Superior temporal gyrus (tissue), 1 donor: ENCODE measurements at regions not wholly inside any gene's neighbourhood (a gene's known extent, or its start where the extent isn't known, plus 50 kb on each side); places are given as distances from the start of the nearest gene placed in this dataset.
"Not testable (repeated sequence)": the region's sequence is repeated elsewhere in the genome, so short reads cannot be mapped to it uniquely, and the experiment has no call there.

Experiments
- DNase-seq: peaks from one replicate; pipeline ENCODE4 v3.0.0-alpha.2; 2016; ENCODE audit errors: extremely low spot score

GRCh38 chr5:62093976-62094375 lies 212.0 kb upstream of the KIF2A start:
- DNase-seq: peak; percentile 75

DNA sequence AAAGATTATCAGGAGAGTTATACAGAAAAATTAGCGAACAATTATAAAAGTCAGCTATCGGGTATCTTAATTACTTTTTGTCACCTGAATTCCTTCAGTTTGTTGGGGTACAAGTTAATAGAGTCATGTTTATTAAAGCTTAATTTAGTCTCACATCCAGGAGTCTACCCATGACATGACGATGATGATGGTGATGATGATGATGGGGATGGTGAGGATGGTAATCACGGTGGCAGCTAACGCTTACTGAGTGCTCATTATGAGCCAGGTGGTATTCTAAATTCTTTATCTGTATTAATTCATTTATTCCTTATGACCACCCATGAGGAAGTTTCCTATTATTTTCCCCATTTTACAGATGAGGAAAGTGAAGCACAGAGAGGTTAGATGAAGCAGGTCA lies 208.6 kb upstream of the KIF2A start:
- DNase-seq: no peak

DNA sequence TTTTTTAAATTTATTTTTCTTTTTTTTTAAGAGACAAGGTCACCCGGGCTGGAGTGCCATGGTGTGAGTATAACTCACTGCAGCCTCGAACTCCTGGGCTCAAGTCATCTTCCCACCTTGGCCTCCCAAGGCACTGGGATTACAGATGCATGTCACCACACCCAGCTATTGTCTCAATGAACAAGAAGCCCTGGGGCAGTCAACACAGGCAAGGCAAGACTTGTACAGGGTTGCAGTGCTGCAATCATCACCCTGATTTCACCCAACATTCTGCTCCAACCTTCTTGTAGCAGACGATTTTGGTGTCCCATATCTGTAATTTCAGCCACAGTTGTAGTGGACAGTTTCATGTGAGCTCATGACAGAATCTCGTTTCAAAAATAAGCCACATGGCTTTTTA lies 205.8 kb upstream of the KIF2A start:
- DNase-seq: no peak

DNA sequence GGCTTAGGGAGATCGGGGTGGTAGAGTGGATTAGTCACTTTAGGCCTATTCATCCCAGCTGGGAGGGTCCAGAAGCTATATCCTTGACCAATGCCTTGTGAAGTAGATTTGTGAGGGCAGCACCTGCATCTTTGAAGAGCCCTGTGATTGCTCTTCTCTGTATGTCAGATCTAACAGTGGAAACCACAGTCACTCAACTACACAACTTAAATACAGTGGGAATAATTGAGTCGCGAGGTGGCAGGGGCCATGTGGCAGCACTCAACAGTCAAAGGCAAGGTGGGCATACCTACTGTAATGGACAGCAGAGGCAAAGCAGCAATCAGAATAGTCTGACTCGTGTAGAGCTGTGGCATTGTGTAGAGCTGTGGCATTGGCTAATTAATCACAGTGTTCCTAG lies 202.1 kb upstream of the KIF2A start:
- not testable (repeated sequence) for DNase-seq

DNA sequence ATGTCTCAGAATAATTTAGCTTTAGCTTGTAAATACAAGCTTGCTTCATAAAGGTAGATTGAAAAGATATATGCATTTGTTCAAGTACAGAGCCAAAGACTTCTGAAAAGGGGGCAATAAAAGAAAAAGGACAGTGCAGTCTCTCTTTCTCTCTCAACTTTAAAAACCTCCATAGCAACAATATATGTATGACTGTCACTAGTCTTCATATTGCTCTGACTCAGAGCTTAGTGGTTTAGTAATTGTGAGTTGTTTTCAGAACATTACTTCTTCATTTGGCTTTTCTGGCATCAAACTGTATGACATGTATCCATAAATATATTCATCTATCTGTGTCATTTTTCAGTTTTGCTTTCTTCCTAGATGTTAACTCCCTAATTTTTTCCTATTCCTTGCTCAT lies 194.6 kb upstream of the KIF2A start:
- DNase-seq: no peak

DNA sequence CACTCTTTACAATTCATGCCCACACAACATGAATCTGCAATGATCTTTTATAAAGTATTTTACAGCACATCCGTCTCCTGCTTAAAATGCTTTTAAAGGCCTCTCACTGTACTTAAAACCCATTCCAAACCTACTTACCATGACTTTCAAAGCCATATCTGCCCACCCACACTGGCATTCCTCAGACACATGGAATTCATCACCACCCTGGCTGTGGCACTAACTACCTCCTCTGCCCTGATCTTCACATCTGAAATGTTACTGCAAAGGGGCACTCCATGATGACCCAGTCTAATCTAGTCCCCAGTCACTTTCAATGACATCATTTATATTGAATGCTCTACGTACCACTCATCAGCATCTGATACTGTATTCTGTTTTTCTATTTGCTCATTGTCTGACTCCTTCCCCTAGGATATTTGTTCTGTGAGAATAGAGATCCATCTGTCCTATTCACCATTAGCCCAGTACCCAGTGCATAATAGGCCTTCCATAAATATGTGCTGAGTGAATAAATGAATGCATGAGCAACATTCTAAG lies 193.2 kb upstream of the KIF2A start:
- DNase-seq: no peak

- no peak for DNase-seq
Measured at GRCh38 chr5:62115014-62115413, 191.0 kb upstream of the KIF2A start.

DNA sequence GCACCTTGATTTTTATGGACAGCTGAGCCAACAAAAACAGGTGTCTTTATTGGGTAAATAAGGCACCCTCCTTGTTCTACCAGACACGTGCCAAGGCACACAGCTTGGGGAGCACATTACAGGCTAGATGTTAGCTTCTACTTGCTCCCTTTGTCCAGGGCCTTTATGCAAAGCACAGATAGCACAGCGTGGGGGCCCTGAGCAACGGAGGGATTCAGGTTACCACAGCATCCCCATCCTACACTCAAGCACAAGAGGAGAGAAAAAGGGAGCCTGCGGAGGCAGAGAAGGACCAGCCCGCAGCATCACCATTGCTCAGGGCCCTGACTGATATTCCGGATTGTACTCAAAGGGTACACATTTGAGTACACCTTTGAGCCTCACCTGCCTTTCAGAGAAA lies 181.7 kb upstream of the KIF2A start:
- no peak for DNase-seq

- no peak for DNase-seq
Measured at GRCh38 chr5:62126090-62126489, 179.9 kb upstream of the KIF2A start.

GRCh38 chr5:62127098-62127736 lies 178.8 kb upstream of the KIF2A start:
- no peak for DNase-seq

DNA sequence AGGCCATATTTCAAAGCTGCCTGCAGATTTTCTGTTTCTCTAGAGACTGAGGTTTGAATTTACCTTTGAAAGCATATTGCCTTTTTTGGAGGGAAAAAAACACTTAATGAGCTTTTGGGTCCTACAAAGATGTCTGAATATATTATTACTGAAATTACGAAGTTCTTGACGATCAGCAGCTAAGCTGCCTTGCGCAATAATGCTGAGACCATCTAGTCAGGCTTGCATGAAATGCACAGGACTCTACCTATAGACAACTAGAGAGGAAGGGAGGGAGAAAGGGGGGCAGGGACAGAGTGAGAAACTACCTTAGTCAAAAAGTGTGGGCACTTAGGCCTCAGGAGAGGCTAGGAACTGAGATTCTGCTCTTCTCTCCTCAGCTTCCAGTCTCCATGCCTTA lies 175.9 kb upstream of the KIF2A start:
- DNase-seq: no peak

DNA sequence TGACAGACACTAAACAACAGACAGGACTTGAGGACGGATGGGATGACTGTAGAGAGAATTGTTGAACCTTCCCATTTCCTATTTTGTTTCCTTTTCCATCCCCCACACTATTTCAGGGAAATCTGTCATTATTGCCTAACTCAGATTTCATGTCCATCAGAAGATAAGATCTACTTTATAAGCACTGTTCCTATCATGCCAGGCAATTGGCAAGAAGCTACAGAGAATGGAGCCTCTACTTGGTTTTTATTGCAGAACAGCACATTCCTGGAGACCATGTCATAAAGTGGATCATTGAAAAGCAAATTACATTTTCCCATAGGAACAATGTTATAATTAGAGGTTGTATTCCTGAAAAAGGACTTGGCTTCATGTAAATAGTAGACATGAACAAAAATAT lies 173.7 kb upstream of the KIF2A start:
- no peak for DNase-seq

DNA sequence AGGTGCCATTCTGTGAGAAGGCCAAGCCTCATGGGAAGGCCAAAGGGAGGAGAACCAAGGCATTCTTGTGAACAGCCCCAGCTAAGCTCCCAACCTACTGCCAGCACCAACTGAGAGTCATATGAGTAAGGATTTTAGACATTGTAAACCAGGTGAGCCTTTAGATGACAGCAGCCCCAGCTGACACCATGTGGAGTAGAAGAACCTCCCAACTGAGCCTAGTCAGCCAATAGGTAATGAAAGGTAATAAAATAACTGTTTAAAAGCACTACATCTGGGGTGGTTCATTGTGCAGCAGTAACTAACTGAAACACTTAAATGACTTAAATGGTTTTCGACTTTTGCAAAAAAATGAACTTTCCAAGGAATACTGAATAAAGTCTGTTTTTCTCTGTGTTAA lies 172.6 kb upstream of the KIF2A start:
- DNase-seq: no peak

GRCh38 chr5:62134811-62135210 lies 171.2 kb upstream of the KIF2A start:
- DNase-seq: no peak

DNA sequence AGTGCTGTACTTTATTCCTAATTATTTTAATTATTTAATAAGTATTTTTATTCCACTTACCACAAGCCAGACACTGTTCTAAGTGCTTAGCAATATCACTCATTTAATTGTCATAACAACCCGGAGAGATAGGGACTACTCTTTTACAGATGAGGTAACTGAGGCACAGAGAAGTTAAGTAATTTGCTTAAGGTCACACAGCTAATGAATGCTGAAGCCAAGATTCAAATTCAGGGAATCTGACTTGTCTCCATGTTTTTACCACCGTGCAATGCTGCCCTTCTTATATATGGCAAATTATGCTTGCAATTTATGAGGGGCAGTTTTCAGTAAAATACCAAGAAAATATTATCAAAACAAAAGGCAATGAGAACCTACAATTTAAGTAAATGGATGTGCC lies 168.4 kb upstream of the KIF2A start:
- no peak for DNase-seq

DNA sequence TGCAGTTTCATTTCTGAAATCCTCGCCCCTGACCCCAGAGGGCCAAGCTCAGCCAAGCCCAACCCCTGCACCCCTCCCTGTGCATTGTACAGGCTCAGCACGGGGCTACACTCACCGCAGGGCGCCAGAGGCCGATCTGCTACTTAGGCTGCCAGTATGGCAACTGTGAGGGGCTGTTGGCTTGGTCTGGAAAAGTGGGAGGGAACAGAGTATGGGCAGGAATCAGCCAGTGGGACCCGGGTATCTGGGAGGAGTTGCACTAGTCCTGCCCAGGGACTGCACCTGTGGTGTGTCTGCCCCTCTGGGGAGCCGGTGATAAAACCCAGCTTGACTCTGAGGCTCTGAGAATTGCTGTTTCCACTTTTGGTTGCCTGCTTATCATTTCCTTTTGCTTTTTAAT lies 167.4 kb upstream of the KIF2A start:
- no peak for DNase-seq

- no peak for DNase-seq
Measured at GRCh38 chr5:62139741-62140140, 166.3 kb upstream of the KIF2A start.

GRCh38 chr5:62142351-62142750 lies 163.7 kb upstream of the KIF2A start:
- DNase-seq: peak; percentile 71

- DNase-seq: peak; percentile 87
Measured at GRCh38 chr5:62143268-62144229, 162.5 kb upstream of the KIF2A start.

- DNase-seq: peak; percentile 67
Measured at GRCh38 chr5:62144401-62145022, 161.5 kb upstream of the KIF2A start.

DNA sequence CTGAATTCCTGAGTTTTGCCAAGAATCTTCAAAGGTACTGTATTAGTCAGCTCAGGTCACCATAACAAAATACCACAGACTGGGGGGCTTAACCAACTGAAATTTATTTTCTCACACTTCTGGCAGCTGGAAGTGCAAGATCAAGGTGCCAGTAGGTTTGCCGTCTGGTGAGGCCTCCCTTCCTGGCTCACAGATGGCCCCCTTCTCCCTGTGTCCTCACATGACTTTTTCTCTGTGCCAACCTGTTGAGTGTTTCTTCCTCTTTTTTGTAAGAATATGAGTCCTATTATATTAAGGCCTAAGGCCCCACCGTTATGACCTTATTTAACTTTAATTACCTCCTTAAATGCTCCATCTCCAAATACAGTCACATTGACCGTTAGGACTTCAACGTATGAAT lies 156.1 kb upstream of the KIF2A start:
- DNase-seq: no peak

DNA sequence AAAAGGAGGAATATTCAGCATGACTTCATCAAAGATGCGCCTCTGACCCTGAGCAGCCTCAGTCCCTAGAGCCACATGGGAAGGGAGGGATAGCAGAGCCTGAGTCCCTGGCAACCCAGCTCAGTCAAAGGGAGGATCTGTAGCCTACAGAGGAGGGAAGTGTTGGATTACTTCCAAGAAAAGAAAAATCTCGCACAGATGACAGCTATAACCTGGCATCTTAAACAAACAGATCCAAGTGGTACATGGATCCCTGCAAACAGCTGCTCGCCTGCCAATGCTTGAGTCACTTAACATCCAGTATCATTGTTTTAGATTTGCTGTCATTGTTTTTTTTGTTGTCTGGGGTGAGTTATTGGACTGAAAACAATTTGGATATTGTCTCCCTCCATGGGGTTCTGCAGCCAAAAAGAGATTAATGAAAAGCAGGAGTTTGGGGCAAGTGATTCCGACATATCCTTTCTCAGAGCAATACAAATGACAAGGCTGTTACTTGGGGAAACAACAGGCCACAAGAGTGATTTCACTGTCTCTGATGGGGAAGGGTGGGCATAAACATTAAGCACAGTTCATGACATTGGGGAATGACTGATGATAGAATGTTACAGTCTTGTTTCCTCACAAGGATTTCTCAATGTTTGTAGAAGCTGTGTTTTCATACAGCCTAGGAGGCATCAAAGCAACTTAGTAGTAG lies 153.5 kb upstream of the KIF2A start:
- DNase-seq: peak; percentile 47
